Ishikawa (cell line): ENCODE measurements at regions not wholly inside any gene's neighbourhood (a gene's known extent, or its start where the extent isn't known, plus 50 kb on each side); places are given as distances from the start of the nearest gene placed in this dataset.

ENCODE experiments used
- CREB1 ChIP-seq: IDR thresholded peaks from 2 replicates; pipeline ENCODE4 v1.6.1; 2012; ENCODE audit warnings: low read depth
- FOXM1 ChIP-seq: IDR thresholded peaks from 2 replicates; pipeline ENCODE4 v1.6.1; 2012; ENCODE audit warnings: low read depth, borderline replicate concordance
- RAD21 ChIP-seq: IDR thresholded peaks from 2 replicates; pipeline ENCODE4 v1.6.1; 2012; ENCODE audit warnings: low read depth
- ZBTB7A ChIP-seq: IDR thresholded peaks from 2 replicates; pipeline ENCODE4 v1.6.1; 2012; ENCODE audit warnings: low read depth
- TF ChIP-seq, protein P1 (sequence below): IDR thresholded peaks from 2 replicates; pipeline ENCODE4 v1.6.1; 2012; ENCODE audit warnings: low read depth, mild to moderate bottlenecking
- TF ChIP-seq, protein P2 (sequence below): IDR thresholded peaks from 2 replicates; pipeline ENCODE4 v1.6.1; 2012

DNA sequence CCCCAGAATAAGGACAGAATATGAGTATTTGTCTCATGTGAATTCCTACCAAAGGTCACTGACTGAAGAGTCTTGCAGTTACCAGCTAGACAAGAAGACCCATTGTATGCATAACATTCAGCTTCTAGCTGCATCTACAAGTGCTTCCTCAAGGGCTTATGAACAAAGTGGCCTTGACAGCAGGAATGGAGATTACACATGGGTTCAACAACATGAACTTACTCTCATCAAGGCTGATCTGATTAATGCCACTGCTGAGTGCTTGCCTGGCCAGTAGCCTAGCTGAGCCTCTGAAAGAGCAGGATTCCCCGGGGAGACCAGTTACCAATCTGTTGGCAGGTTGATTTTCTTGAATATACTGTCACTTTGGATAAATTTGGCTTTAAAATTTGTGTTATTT, 76.7 kb upstream of the CHD1 start:
- TF ChIP-seq, protein P1, sequence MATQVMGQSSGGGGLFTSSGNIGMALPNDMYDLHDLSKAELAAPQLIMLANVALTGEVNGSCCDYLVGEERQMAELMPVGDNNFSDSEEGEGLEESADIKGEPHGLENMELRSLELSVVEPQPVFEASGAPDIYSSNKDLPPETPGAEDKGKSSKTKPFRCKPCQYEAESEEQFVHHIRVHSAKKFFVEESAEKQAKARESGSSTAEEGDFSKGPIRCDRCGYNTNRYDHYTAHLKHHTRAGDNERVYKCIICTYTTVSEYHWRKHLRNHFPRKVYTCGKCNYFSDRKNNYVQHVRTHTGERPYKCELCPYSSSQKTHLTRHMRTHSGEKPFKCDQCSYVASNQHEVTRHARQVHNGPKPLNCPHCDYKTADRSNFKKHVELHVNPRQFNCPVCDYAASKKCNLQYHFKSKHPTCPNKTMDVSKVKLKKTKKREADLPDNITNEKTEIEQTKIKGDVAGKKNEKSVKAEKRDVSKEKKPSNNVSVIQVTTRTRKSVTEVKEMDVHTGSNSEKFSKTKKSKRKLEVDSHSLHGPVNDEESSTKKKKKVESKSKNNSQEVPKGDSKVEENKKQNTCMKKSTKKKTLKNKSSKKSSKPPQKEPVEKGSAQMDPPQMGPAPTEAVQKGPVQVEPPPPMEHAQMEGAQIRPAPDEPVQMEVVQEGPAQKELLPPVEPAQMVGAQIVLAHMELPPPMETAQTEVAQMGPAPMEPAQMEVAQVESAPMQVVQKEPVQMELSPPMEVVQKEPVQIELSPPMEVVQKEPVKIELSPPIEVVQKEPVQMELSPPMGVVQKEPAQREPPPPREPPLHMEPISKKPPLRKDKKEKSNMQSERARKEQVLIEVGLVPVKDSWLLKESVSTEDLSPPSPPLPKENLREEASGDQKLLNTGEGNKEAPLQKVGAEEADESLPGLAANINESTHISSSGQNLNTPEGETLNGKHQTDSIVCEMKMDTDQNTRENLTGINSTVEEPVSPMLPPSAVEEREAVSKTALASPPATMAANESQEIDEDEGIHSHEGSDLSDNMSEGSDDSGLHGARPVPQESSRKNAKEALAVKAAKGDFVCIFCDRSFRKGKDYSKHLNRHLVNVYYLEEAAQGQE = no peak
- TF ChIP-seq RAD21 (no peak), CREB1 (no peak), ZBTB7A (no peak), FOXM1 (no peak)
- TF ChIP-seq, protein P2, sequence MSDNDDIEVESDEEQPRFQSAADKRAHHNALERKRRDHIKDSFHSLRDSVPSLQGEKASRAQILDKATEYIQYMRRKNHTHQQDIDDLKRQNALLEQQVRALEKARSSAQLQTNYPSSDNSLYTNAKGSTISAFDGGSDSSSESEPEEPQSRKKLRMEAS = no peak
